Erythroblast (primary cell): ENCODE measurements at regions not wholly inside any gene's neighbourhood (a gene's known extent, or its start where the extent isn't known, plus 50 kb on each side); places are given as distances from the start of the nearest gene placed in this dataset.

Experiments used
- GATA1 ChIP-seq: IDR thresholded peaks from 2 replicates; pipeline ENCODE4 v1.6.1; 2011; ENCODE audit warnings: low read depth, mild to moderate bottlenecking, control low read depth, low read length, moderate library complexity
- POLR2A ChIP-seq: IDR thresholded peaks from 2 replicates; pipeline ENCODE4 v1.6.1; 2011; ENCODE audit warnings: mild to moderate bottlenecking, low read length

DNA sequence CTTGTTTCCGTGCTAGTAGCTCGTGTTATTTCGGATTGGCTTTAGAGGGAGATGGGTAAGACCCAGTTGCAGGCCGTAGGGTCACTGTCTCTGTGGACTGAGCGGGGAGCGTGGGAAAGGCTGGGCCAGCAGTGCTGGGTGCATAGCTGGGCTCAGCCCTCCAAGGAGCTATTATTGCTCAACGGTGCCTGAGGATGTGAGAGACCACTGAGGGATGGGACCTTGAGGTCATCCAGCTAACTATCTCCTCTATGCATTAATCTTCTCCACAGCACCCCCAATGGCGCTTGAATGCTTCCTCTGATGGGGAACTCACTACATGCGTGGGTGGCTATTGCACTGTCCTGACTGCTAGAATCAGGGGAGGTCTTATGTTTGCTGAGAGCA, 126.1 kb upstream of the FOXF1 start:
- TF ChIP-seq POLR2A (no peak), GATA1 (no peak)
